K562 (cell line): ENCODE measurements at regions not wholly inside any gene's neighbourhood (a gene's known extent, or its start where the extent isn't known, plus 50 kb on each side); places are given as distances from the start of the nearest gene placed in this dataset.

Experiments used
- ATAC-seq: fragments of 200-7000 bp; cut with Tn5 transposase; 3 replicates; pipeline ENCODE4 v1.9.1; 2020; ENCODE audit warnings: moderate library complexity
- BruUV-seq: library from RNA; stranded (reverse); fragments of 400-500 nt; replicated peaks from 2 replicates; lab custom pipeline; 2021; lab: Mats Ljungman, UMichigan
- CTCF ChIA-PET: fragments of 300-600 bp; formaldehyde crosslinking; extraction: SDS; loops from one replicate; lab custom pipeline; 2021; ENCODE audit warnings: low intra/inter-chr PET ratio; lab: Yijun Ruan, JAX
- POLR2A ChIA-PET: fragments of 300-600, 350-650 bp; sonication (Branson Sonifier 250); formaldehyde crosslinking; extraction: SDS; loops from one replicate; lab custom pipeline; 2021; ENCODE audit warnings: antibody characterized with exemption, inconsistent platforms; lab: Yijun Ruan, JAX
- DNase-seq, 4 experiments: peaks; one replicate each; pipeline versions ENCODE4 v3.0.0 to v3.0.0-alpha.2; 2011 to 2018; ENCODE audit warnings: low spot score in 3 of 4, mixed read lengths in 3 of 4; ENCODE audit errors: extremely low read depth in 1 of 4
- FAIRE-seq: peaks from 2 replicates; lab custom pipeline; 2011; peaks lifted over from hg19 to GRCh38; lab: Jason Lieb, UNC
- H2AFZ ChIP-seq: 2 replicates; pipeline ENCODE4 v1.6.0; 2011; ENCODE audit warnings: low read depth, low read length, control low read depth, inconsistent platforms
- H3K27ac ChIP-seq: fragments of 200-600 bp; 3 replicates; pipeline ENCODE4 v1.8.0; 2011; ENCODE audit warnings: low read depth, mild to moderate bottlenecking, control low read depth, inconsistent platforms, low read length, moderate library complexity, mixed read lengths; ENCODE audit errors: extremely low read depth
- H3K27me3 ChIP-seq, 2 experiments: fragments of 300-600 bp in 1 of 2; 2 replicates in 1 of 2; 3 replicates in 1 of 2; pipeline versions ENCODE4 v1.6.0 to v1.8.0; 2011; ENCODE audit warnings: inconsistent platforms in 2 of 2, low read length in 2 of 2, mild to moderate bottlenecking in 1 of 2, mixed read lengths in 1 of 2, moderate library complexity in 1 of 2; ENCODE audit not compliant: control insufficient read depth in 2 of 2, insufficient read depth in 2 of 2
- H3K36me3 ChIP-seq: fragments of 300-600 bp; 3 replicates; pipeline ENCODE4 v1.8.0; 2011; ENCODE audit warnings: mild to moderate bottlenecking, low read length, inconsistent platforms; ENCODE audit not compliant: control insufficient read depth, insufficient read depth
- H3K4me1 ChIP-seq, 2 experiments: fragments of 200-600 bp in 1 of 2; replicated peaks in 1 of 2; 2 replicates in 1 of 2; 3 replicates in 1 of 2; pipeline versions ENCODE4 v1.5.1 to v1.8.0; 2011; ENCODE audit warnings: inconsistent platforms in 2 of 2, low read length in 2 of 2, mild to moderate bottlenecking in 1 of 2, mixed read lengths in 1 of 2, moderate library complexity in 1 of 2; ENCODE audit not compliant: control insufficient read depth in 2 of 2, insufficient read depth in 2 of 2
- H3K4me2 ChIP-seq: 2 replicates; pipeline ENCODE4 v1.6.1; 2011; ENCODE audit warnings: low read length, control low read depth, inconsistent platforms, mixed read lengths; ENCODE audit not compliant: insufficient read depth
- H3K4me3 ChIP-seq: fragments of 200-600 bp; sonication (generic), shearing (Covaris generic); 2 replicates; pipeline ENCODE4 v1.5.1; 2016; ENCODE audit warnings: control low read depth, inconsistent platforms
- H3K79me2 ChIP-seq: fragments of 200-600 bp; 3 replicates; pipeline ENCODE4 v1.8.0; 2011; ENCODE audit warnings: low read length, inconsistent platforms; ENCODE audit not compliant: control insufficient read depth, insufficient read depth
- H3K9ac ChIP-seq, 2 experiments: 2 replicates each; pipeline versions ENCODE4 v1.6.0 to v1.6.1; 2011; ENCODE audit warnings: low read depth in 2 of 2, low read length in 2 of 2, control low read depth in 1 of 2, inconsistent platforms in 1 of 2, mild to moderate bottlenecking in 1 of 2, mixed read lengths in 1 of 2; ENCODE audit not compliant: insufficient read depth in 1 of 2
- H3K9me1 ChIP-seq: one replicate; pipeline ENCODE4 v1.6.0; 2011; ENCODE audit warnings: inconsistent platforms, mild to moderate bottlenecking, low read length, moderate library complexity; ENCODE audit not compliant: control insufficient read depth, insufficient read depth
- H3K9me3 ChIP-seq: replicated peaks from 2 replicates; pipeline ENCODE4 v1.5.1; 2011; ENCODE audit warnings: low read depth, low read length, inconsistent platforms; ENCODE audit not compliant: control insufficient read depth, insufficient read depth
- H4K20me1 ChIP-seq: replicated peaks from 2 replicates; pipeline ENCODE4 v1.6.1; 2011; ENCODE audit warnings: low read length, inconsistent platforms, mixed read lengths; ENCODE audit not compliant: control insufficient read depth, insufficient read depth
- E2F3 ChIP-seq: fragments of 250-450 bp; sonication (Bioruptor Pico); IDR thresholded peaks from 2 replicates; pipeline ENCODE4 v1.4.0; 2020; ENCODE audit warnings: mild to moderate bottlenecking
- GTF2F1 ChIP-seq: IDR thresholded peaks from 2 replicates; pipeline ENCODE4 v1.6.1; 2011; ENCODE audit warnings: low read depth, low read length, improper control_type of control experiment
- SAP30 ChIP-seq: fragments of 200-600 bp; sonication (generic); IDR thresholded peaks from 2 replicates; pipeline ENCODE4 v1.6.1; 2012; ENCODE audit warnings: borderline replicate concordance, low read depth, mild to moderate bottlenecking, moderate library complexity, low read length, control low read depth, inconsistent platforms; ENCODE audit not compliant: insufficient read depth, poor library complexity, severe bottlenecking
- SMARCA4 ChIP-seq: fragments of 450-650 bp; IDR thresholded peaks from 2 replicates; pipeline ENCODE4 v1.6.1; 2016
- ZNF354B ChIP-seq: fragments of 250-450 bp; sonication (Bioruptor Pico); IDR thresholded peaks from 2 replicates; pipeline ENCODE4 v1.4.0; 2020
- ZNF445 ChIP-seq: fragments of 250-450 bp; sonication (Bioruptor Pico); IDR thresholded peaks from 2 replicates; pipeline ENCODE4 v1.4.0; 2020; ENCODE audit warnings: low read depth, mild to moderate bottlenecking, moderate library complexity
- WGBS: fragments of 100-300 bp; shearing (Covaris generic); methylation state at CpG from one replicate; pipeline ENCODE4 v1.1.6; 2016; ENCODE audit warnings: low coverage, mixed read lengths; ENCODE audit not compliant: insufficient coverage; ENCODE audit errors: missing lambda C conversion rate; 5-methylcytosine and 5-hydroxymethylcytosine counted together
- in situ Hi-C: fragments of 300-500 bp; cut with MboI; formaldehyde crosslinking; loops from 4 replicates; pipeline ENCODE4 v1.15.0; 2018; ENCODE audit warnings: inconsistent platforms, mixed read lengths
- intact Hi-C: fragments of 100-400 bp; cut with micrococcal nuclease; formaldehyde crosslinking; loops from 2 replicates; pipeline ENCODE4 v1.14.2; 2022
- TF ChIP-seq, protein P1 (sequence below): sonication (generic); formaldehyde crosslinking; IDR thresholded peaks from 2 replicates; pipeline ENCODE4 v1.8.1; 2023; ENCODE audit warnings: mild to moderate bottlenecking, missing genetic modification reagents

DNA sequence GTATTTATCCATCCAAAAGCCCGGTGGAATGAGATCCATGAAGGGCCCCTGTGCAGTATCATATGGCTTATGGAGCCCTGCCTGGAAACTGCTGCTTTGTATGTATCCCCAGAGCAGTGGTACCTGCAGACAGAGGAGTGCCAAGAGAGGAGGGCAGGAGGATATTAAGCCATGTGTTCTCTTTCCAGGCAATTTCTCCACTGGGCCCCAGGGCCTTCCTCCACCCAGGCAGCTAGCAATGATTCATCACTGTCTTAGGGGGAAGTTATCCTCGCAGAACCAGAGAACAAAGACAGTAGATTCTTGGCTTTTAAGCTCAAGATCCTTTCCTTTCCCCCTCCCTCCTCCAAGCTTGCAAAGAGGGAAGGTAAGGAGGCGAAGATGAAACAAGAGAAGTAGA is 98.1 kb downstream of the LRRC30 start:
- DNase-seq (no peak), FAIRE-seq (no peak), ATAC-seq (no peak)
- ChIA-PET POLR2A (interaction anchor here (0.6 kb wide), 1 partner anchor 57 kb away, joined by 3 read pairs; no protein-coding TSS in a partner anchor), CTCF (no interaction called here)
- Histone ChIP-seq H4K20me1 (no peaks in the 10 kb centered on the region; the same call in 1 of the 2 replicates), H3K9me1 (no peaks in the 10 kb centered on the region), H3K79me2 (no peaks in the 10 kb centered on the region), H3K4me2 (no peak overlapping the region), H3K4me3 (no peak overlapping the region), H3K9ac (no peak overlapping the region), H3K4me1 (no peaks in the 10 kb centered on the region), H3K36me3 (no peaks in the 10 kb centered on the region), H3K27ac (no peak overlapping the region), H2AFZ (no peak overlapping the region), H3K9me3 (no peaks in the 10 kb centered on the region), H3K27me3 (peaks cover 0 to 11% of the 10 kb centered on the region in 2 experiments; a peak in 1 of 5 replicates)
- TF ChIP-seq ZNF354B (CRISPR knock-in tag) (no peak), SAP30 (no peak), E2F3 (no peak), ZNF445 (no peak), GTF2F1 (no peak), SMARCA4 (no peak)
- TF ChIP-seq, protein P1, sequence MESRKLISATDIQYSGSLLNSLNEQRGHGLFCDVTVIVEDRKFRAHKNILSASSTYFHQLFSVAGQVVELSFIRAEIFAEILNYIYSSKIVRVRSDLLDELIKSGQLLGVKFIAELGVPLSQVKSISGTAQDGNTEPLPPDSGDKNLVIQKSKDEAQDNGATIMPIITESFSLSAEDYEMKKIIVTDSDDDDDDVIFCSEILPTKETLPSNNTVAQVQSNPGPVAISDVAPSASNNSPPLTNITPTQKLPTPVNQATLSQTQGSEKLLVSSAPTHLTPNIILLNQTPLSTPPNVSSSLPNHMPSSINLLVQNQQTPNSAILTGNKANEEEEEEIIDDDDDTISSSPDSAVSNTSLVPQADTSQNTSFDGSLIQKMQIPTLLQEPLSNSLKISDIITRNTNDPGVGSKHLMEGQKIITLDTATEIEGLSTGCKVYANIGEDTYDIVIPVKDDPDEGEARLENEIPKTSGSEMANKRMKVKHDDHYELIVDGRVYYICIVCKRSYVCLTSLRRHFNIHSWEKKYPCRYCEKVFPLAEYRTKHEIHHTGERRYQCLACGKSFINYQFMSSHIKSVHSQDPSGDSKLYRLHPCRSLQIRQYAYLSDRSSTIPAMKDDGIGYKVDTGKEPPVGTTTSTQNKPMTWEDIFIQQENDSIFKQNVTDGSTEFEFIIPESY (CRISPR knock-in tag) = no peak
- intact Hi-C loops = no loop called here
- in situ Hi-C loops = no loop called here
- 0% methylated on average over 3 of the region's 3 CpGs for WGBS
- no TSS peak for BruUV-seq
